ENCODE measurements at regions not wholly inside any gene's neighbourhood (a gene's known extent, or its start where the extent isn't known, plus 50 kb on each side); places are given as distances from the start of the nearest gene placed in this dataset.

DNA sequence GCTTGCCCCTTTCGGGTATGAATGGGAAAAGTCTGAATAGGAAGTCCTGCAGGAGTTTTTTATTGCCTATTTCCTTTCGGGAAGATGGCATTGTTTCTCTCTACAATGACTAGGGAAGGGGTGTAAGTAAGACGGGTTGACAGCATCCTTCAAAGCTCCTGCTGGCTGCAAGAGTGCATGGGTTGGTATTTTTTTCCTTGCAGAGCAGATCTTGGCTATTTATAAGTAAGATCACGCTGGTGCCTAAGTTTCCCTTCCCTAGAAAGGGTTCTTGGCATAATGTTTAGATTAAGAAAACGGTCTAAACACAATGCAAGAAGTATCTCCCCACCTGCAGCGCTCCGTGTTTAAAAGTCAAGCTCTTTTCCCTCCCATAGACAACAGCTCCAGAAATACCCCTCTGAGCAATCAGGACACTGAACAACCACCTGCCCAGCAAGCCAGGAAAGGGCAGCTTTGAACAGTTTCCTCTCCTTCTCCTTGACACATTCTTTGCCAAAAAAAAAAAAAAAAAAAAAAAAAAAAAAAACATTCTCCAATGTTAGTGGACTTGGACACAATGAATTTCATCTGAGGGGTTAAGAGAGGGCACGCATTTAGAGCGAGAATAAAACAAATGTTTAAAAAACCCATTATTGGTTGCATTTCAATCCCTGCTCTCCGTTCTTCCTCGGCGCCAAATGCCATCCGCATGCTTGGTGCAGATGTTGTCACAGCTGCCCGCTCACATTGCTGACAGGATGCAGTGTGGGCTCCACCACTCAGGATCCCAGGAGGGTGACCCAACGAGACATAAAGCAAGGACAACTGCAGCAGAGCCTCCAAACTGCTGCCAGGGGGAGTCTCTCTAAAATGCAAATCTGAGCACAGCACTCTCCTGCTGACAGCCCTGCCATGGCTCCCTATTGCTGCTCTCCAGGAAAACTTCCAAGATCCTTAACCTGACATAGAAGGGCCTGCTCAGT lies 427.4 kb upstream of the MGMT start:
- intact Hi-C loops (cut with micrococcal nuclease), result loop anchor here (1.0 to 10.0 kb wide), 10 partner anchors 65 to 1071 kb away; partner anchors contain the start of genes C10orf143 and MGMT

More for the DNA sequence above, 427.4 kb upstream of the MGMT start:
- Histone ChIP-seq H3K36me3 (ENCODE audit: control insufficient read depth in 2 of 2, extremely low read depth in 1 of 2, insufficient read depth in 2 of 2, low read length in 2 of 2) (no peaks in the 10 kb centered on the region), H3K27ac (ENCODE audit: insufficient read depth, low read depth, low read length) (peak overlapping the region; percentile 48), H2AFZ (ENCODE audit: low read depth, low read length) (no peak overlapping the region), H3K9me1 (replicated peaks; ENCODE audit: control insufficient read depth, extremely low read depth, insufficient read depth, low read length) (no peaks in the 10 kb centered on the region), H3K9me3 (replicated peaks; ENCODE audit: control insufficient read depth, insufficient read depth, low read length) (no peaks in the 10 kb centered on the region), H4K20me1 (replicated peaks; ENCODE audit: control insufficient read depth, extremely low read depth, insufficient read depth, low read length) (no peaks in the 10 kb centered on the region), H3K27me3 (ENCODE audit: control insufficient read depth in 2 of 2, insufficient read depth in 2 of 2, low read length in 2 of 2) (no peaks in the 10 kb centered on the region), H3K79me2 (ENCODE audit: control insufficient read depth, insufficient read depth, low read length) (no peaks in the 10 kb centered on the region), H3K4me1 (ENCODE audit: control insufficient read depth, extremely low read depth, insufficient read depth, low read length) (peaks cover 65% of the 10 kb centered on the region), H3K4me2 (ENCODE audit: insufficient read depth, low read length) (peak overlapping the region; percentile 40), H3K9ac (replicated peaks; ENCODE audit: extremely low read depth, insufficient read depth, low read length) (no peak overlapping the region), H3K4me3 (replicated peaks in 1 of 3; ENCODE audit: insufficient read depth in 1 of 3, low read depth in 1 of 3, low read length in 3 of 3) (peak overlapping the region in 1 of 3 experiments; percentile 19)
- dilution Hi-C loops (cut with MboI; ENCODE audit: extremely low pct_ligation_motif_present, low sequenced_read_pairs), result no loop called here
- ChIA-PET CTCF (interaction anchor here (0.8 to 1.6 kb wide), 5 partner anchors 12 to 1067 kb away, joined by 3 to 11 read pairs (median 4); no protein-coding TSS in a partner anchor), POLR2A (no interaction called here)
- DNase-seq (ENCODE audit: low read depth, low spot score) (peak; percentile 71), FAIRE-seq (peak; percentile 76)
- TF ChIP-seq JUN (IDR thresholded peaks at IDR 0.05; ENCODE audit: borderline replicate concordance, insufficient read depth, insufficient read length, low read depth) (no peak), FOS (IDR thresholded peaks at IDR 0.05; ENCODE audit: borderline replicate concordance, insufficient read depth, low read length) (no peak), MAX (IDR thresholded peaks at IDR 0.05; ENCODE audit: insufficient read depth, insufficient read length) (peak; percentile 14), POLR2AphosphoS5 (IDR thresholded peaks at IDR 0.05; ENCODE audit: insufficient read depth, low read depth, low read length) (no peak), CTCF (IDR thresholded peaks at IDR 0.05; ENCODE audit: extremely low read depth in 1 of 2, insufficient read depth in 1 of 2, low read depth in 1 of 2, low read length in 2 of 2) (peak in 1 of 2 donors; percentile 8)
- BruUV-seq (replicated peaks), result no TSS peak
